ENCODE measurements at regions not wholly inside any gene's neighbourhood (a gene's known extent, or its start where the extent isn't known, plus 50 kb on each side); places are given as distances from the start of the nearest gene placed in this dataset.
"Not testable (repeated sequence)": the region's sequence is repeated elsewhere in the genome, so short reads cannot be mapped to it uniquely, and the experiment has no call there.

DNA sequence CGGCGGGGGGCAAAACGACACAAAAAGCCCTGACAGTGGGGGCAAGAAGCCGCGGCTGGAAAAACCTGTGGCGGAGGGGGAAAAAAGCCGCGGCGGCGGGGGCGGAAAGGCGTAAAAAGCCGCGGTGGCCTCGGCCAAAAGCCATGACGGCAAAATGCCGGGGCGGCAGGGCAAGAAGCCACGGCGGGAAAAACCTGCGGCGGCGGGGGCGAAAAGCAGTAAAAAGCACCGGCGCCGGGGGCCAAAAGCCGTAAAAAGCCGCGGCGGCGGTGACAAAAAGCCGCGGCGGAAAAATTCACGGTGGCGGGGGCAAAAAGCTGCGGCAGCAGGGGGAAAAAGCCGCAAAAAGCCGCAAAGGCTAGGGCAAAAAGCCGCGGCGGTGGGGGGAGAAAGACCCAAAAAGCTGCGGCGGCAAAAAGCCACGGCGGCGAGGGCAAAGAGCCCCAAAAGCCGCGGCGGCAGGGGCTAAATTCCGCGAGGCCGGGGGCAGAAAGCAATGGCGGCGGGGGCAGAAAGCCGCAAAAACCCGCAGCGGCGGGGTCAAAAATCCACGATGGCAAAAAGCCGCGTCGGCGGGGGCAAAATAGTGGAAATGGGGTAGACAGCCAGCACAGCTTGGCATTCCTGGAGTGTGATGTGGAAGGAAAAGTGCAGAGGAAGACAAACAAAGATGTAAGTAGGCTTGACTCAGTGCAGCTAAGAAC, 167.5 kb upstream of the TP53TG3D start:
- not testable (repeated sequence) for H3K27ac ChIP-seq

DNA sequence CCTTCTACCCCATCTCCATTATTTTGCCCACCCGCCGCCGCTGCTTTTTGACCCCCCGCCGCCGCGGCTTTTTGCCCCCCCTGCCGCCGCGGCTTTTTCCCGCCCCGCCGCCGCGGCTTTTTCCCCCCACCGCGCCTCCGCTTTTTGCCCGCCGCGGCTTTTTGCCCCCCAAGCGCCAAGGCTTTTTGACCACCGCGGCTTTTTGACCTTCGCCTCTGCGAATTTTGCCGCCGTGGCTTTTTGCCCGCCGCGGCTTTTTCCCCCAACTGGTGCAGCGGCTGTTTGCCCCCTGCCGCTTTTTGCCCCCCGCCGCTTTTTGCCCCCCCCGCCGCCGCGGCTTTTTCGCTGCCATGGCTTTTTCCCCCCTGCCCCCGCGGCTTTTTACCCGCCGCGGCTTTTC, 137.5 kb upstream of the TP53TG3D start:
- H3K27ac ChIP-seq: not testable (repeated sequence)

DNA sequence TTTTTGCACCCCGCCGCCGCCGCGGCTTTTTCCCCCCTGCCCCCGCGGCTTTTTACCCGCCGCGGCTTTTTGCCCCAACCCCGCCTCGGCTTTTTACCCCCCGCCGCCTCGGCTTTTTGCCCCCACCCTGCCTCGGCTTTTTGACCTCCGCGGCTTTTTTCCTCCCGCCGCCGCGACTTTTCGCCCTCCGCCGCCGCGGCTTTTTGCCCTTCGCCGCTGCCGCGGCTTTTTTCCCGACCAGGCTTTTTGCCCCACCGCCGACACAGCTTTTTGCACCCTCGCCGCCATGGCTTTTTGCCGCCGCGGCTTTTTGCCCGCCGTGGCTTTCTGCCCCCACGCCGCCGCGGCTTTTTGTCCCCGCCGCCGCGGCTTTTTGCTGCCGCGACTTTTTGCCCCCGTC, 137.0 kb upstream of the TP53TG3D start:
- TF ChIP-seq, protein P1, sequence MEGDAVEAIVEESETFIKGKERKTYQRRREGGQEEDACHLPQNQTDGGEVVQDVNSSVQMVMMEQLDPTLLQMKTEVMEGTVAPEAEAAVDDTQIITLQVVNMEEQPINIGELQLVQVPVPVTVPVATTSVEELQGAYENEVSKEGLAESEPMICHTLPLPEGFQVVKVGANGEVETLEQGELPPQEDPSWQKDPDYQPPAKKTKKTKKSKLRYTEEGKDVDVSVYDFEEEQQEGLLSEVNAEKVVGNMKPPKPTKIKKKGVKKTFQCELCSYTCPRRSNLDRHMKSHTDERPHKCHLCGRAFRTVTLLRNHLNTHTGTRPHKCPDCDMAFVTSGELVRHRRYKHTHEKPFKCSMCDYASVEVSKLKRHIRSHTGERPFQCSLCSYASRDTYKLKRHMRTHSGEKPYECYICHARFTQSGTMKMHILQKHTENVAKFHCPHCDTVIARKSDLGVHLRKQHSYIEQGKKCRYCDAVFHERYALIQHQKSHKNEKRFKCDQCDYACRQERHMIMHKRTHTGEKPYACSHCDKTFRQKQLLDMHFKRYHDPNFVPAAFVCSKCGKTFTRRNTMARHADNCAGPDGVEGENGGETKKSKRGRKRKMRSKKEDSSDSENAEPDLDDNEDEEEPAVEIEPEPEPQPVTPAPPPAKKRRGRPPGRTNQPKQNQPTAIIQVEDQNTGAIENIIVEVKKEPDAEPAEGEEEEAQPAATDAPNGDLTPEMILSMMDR (IDR thresholded peaks at IDR 0.05): no peak
- no peak for TF ChIP-seq ZFX (IDR thresholded peaks at IDR 0.05; ENCODE audit: borderline replicate concordance)
- peak overlapping the region; percentile 50 for H3K27ac ChIP-seq

DNA sequence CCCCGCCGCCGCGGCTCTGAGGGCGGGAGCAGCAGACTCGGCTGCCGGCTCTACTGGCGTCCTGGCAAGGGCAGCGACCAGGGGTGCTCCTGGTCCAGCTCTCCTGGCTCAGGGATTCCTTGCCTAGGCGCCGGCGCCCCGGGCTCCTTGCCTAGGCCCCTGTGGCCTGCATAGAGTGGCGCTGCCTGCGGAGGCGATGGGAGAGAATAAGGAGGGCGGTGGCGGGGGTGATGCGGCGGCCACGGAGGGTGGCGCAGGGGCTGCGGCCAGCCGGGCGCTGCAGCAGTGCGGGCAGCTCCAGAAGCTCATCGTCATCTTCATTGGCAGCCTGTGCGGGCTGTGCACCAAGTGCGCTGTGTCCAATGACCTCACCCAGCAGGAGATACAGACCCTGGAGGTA, 136.6 kb upstream of the TP53TG3D start:
- H3K27ac ChIP-seq: peak overlapping the region; percentile 50

DNA sequence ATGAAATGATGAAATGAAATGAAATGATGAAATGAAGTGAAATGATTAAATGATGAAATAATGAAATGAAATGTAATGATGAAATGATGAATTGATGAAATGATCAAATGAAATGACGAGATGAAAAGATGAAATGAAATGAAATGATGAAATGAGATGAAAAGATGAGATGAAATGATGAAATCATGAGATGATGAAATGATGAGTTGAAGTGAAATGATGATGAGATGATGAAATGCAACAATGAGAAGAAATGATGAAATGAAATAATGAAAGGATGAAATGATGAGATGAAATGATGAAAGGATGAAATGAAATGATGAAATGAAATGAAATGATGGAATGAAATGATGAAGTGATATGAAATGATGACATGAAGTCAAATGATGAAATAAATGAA, 132.7 kb upstream of the TP53TG3D start:
- not testable (repeated sequence) for H3K27ac ChIP-seq

DNA sequence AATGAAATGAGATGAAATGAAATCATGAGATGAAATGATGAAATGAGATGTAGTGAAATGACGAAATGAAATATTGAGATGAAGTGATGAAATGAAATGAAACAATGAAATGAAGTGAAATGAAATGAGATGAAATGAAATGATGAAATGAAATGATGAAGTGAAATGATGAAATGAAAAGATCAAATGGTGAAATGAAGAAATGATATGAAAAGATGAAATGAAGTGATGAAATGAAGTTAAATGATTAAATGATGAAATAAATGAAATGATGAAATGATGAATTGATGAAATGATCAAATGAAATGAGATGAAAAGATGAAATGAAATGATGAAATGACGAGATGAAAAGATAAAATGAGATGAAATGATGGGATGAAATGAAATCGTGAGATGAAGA, 132.3 kb upstream of the TP53TG3D start:
- not testable (repeated sequence) for H3K27ac ChIP-seq

DNA sequence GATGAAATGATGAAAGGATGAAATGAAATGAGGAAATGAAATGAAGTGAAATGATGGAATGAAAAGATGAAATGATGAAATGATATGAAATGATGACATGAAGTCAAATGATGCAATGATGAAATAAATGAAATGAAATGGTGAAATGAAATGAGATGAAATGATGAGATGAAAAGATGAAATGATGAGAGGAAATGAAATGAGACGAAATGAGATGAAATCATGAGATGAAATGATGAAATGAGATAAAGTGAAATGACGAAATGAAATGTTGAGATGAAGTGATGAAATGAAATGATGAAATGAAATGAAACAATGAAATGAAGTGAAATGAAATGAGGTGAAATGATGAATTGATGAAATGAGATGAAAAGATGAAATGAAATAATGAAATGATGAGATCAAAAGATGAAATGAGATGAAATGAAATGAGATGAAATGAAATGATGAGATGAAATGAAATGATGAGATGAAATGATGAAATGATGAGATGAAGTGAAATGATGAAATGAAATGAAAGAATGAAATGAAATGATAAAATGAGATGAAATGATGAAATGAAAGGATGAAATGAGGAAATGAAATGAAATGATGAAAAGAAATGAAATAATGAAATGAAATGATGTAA, 131.7 kb upstream of the TP53TG3D start:
- peak overlapping the region; percentile 64 for H3K27ac ChIP-seq

DNA sequence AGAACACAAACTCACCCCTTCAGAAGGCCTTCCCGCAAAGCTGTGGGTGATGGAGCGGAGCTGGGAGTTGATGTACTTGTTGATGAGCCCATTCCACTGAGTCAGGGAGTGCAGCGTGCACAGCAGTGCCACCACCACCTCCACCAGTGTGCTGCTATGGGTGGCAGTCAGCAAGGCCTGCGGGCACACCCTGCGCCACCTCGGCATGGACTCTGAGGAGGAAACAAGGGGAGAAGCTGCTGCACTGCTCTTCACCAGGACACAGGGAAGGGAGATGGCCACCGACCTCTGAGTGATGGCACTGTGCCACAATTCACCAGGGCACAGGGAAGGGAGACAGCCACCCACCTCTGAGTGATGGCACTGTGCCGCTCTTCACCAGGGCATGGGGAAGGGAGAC, 100.7 kb upstream of the TP53TG3D start:
- not testable (repeated sequence) for H3K27ac ChIP-seq

DNA sequence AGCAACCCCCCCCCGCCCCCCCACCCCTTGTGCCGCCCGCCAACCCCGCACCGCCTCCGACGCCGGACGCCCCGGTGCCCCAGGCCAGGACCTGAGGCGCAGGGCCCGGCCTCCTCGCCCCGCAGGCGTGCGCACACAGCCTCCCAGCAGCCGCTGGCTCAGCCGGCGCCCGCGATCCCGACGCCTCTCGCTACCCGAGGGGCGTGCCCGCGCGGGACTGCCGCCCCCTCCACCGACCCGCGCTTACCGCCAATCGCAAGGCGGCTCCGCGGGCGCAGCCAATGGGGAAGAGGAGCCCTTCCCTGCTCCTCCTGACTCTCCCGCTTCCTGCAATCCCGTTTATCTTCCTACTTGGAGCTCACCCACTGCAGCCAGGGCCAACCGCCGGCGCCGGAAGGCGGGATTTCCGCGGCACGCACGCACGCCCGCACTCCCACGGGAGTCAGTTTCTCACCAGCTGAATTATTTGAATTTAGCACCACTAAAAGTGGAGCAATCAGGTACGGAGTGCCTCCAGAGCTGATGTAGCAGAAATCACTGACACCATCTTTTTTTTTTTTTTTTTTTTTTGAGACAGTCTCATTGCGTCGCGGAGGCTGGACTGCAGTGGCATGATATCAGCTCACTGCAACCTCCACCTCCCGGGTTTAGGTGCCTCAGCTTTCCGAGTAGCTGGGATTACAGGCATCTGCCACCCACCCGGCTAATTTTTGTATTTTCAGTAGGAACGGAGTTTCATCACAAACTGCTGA, 65.0 kb upstream of the TP53TG3D start:
- not testable (repeated sequence) for H3K27ac ChIP-seq

DNA sequence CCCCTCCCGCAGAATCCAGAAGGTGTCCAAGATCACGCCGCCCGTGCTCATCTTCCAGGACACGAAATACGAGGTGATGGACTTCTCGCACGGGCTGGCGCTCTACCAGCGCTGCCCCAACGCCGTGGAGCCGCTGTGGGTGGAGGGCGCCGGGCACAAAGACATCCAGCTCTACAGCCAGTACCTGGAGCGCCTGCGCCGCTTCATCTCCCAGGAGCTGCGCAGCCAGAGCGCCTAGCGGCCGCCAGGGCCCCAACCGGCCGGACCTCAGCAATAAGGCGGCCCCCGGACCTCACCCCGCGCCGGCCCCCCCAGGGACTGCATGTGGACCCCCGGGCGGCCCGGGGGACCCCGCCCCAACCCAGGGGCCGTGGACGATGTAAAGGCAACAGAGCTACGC, 50.5 kb upstream of the TP53TG3D start:
- TF ChIP-seq, protein P1 (IDR thresholded peaks at IDR 0.05): peak; percentile 14; the same call in 1 of the 2 replicates
- not testable (repeated sequence) for H3K27ac ChIP-seq

Measured in 22Rv1 (cell line).